HG03457 (cell line): ENCODE measurements at regions not wholly inside any gene's neighbourhood (a gene's known extent, or its start where the extent isn't known, plus 50 kb on each side); places are given as distances from the start of the nearest gene placed in this dataset.
"Not testable (repeated sequence)": the region's sequence is repeated elsewhere in the genome, so short reads cannot be mapped to it uniquely, and the experiment has no call there.

Source experiments
- ATAC-seq: cut with Tn5 transposase; IDR thresholded peaks from one replicate; pipeline ENCODE4 v1.9.1; 2021; ENCODE audit warnings: moderate number of reproducible peaks; ENCODE audit not compliant: unreplicated experiment

DNA sequence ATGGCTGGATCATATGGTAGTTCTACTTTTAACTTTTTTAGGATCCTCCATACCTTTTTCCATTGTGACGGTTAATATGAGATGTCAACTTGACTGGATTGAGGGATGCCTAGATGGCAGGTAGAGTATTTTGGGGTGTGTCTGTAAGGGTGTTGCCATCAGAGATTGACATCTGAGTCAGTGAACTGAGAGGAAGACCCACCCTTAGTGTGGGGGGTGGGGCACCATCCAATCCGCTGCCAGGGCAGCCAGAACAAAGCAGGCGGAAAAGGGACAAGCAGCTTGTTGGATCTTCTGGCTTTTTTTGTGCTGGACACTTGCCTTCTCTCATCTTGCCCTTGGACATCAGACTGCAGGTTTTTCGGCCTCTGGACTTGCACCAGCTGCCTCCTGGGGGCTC is 168.5 kb upstream of the CXCL13 start:
- no peak for ATAC-seq

DNA sequence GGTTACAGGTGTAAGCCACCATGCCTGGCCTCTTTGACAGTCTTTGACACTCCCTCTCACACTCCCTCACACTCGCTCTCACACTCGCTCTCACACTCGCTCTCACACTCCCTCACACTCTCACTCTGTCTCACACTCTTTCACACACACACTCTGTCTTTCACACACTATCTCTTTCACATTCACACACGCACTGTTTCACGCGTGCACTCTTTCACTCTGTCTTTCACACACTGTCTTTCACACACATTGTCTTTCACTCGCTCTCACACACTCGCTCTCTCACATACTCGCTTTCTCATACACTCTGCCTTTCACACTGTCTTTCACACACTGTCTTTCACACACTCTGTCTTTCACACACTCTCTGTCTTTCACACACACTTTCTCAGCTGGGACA is 167.1 kb upstream of the CXCL13 start:
- ATAC-seq, result no peak

DNA sequence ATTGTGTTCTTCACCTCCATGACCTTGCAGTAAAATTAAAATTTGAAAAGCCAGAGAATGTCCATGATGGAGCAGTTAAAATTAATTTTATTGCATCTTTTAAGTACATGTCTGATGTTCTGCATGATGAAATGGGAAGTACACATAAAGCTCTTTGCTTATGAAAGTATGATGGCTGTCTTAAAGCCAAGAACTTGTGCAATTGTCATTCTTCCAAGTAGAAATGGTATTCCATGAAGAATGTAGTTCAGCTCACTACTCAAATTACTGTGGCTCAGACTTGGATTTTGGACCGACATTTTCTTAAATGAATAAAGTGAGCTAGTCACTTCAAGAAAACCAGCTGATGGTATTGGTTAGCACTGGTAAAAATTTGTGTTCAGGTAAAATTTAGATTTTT is 161.7 kb upstream of the CXCL13 start:
- ATAC-seq, result no peak

DNA sequence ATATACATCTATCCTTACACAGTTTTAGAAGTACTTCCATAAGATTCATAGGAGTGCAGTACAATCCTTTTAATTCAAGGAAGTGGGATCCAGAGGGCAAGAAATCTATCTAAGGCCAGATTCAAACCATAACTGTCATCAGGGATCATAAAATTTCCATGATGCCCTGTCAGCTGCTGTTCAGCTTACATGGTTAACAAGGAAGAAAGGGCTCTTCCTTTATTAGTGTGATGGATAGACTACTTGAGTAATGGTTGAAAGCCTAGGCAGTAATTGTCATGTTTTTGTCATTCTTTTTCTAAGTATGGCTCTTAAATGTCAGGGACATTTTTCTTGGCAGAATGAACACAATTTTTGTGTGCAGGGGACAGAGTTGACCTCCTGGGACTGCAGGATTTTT is 159.8 kb upstream of the CXCL13 start:
- no peak for ATAC-seq

DNA sequence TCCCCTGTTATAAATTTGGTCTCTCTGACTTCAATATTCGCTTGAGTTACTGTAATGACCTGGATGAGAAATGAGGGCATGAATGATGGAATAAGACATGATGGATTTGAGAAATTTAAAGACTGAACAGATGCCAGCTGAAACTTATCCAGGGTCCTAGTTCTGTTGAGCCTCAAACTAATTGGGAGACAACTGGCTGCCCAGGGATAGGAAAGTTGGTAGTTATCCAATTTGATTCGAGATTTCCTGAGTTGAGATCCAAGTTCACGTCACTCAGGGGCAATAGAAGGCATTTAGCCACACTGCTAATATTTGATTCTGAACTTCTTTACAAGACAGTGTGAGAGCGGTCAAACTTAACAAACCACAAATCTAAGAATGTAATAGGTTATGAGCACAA is 159.0 kb upstream of the CXCL13 start:
- no peak for ATAC-seq

DNA sequence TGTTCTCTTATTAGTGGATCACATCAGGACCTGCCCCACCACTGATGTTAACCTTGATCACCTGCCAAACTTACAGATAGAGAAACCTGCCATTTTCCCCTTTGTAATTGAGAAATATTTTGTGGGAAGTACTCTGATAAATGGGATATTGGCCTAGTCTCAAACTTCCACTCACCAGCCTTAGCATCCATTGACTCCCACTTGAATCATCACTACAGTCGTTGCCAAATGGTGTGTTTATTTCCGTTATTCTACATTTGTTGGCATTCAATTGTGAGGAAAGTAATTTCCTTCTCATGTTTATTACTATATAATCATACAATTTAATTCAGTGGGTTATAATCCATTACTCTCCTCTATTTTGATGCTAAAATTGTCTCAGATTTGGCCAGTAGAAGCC is 156.4 kb upstream of the CXCL13 start:
- ATAC-seq, result no peak

DNA sequence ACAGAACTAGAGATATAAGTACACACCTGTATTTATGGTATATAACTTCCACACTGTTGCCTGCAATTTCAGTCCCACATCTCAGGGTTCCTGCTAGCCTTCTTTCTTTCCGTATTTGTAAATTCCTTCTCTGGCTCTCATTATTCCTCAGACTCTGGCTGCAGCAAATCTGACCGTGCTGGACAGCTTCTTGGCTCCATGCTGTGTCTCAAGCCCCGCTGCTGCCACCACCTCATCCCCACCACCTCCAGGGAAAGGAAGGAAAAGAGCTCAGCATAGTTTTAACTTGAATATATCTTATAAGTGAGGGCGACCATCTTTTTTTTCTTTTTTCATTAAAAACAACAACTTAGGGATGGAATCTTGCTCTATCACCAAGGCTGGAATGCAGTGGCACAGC is 155.6 kb upstream of the CXCL13 start:
- ATAC-seq, result no peak

DNA sequence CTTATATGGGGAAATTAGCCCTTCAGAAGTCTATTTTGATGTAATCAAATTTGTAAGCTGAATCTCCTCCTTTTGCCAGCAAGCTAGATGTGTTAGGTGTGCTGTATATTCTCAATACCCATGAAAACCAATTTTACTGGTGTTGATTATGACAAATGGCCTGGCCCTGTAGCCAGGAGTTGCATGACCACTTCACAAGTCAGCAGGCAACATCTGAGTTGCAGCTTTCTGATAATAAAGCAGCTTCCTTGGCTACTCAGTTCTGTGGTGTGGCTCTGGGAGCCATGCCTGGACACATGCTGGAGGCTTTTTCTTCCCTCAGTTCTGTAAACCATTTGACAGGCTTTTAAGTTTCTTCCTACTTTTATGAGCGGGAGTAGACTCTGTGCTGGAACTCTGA is 154.1 kb upstream of the CXCL13 start:
- no peak for ATAC-seq

DNA sequence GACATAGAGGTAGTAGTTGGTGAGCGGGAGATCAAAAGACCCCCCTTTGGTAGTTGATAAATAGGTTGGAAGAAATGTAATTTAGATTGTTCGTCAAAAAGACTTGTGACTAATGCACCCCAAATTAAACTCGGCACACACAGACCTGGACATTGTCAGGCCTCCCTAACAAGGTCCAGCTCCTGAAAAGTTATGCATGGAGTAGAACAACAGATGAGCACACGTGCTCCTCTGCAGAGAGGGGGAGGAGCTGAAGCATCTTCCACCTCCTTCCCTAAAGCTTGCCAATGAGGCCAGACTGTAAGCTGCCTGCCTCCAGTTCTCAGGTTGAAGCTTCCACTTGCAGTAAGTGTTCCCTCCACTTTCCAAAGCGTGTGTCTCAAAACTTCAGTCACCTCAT is 153.5 kb upstream of the CXCL13 start:
- ATAC-seq, result not testable (repeated sequence)

DNA sequence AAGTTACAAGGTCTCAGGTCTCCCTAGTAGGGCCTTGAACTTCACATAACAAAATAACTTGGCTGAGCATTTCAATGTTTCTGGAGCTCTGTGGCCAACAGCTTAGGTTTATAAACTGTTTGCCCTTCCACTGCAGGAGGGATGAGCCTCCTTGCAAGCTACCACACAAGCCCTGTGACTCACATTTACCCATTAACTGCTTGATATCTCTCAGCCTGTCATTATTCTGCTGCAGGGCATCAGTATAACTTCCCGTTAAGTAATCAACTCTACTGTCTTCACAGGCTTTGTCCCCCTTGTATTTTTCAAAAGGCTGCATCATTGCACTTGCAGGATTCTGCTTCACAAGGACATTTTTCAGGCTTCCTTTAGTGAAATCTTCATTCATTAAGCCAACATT is 151.7 kb upstream of the CXCL13 start:
- ATAC-seq, result no peak

DNA sequence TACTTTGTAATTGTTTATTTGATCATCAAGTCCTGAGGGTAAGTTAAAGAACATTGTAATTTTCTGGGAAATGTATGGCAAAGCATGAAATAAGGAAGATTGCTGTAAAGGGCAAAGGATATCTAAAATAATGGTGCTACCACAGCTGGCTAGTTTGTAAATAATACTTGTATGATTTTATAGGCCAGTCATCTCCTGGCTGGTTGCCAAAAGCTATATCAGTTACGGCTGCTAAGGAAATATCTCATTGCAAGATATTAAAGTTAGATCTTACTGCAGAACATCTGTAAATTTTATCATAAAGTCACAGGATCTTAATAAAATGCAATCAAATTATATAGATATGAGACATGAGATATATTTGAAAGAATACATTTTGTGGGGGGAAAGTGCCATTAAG is 150.8 kb upstream of the CXCL13 start:
- no peak for ATAC-seq

DNA sequence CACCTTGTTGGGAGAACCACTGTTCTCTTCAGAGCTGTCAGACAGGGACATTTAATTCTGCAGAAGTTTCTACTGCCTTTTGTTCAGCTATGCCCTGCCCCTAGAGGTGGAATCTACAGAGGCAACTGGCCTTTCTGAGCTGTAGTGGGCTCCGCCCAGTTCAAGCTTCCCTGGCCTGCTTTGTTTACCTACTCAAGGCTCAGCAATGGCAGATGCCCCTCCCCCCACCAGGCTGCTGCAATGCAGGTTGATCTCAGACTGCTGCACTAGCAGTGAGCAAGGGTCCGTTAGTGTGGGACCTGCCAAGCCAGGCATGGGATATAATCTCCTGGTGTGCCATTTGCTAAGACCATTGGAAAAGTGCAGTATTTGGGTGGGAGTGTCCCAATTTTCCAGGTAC is 141.5 kb upstream of the CXCL13 start:
- not testable (repeated sequence) for ATAC-seq

DNA sequence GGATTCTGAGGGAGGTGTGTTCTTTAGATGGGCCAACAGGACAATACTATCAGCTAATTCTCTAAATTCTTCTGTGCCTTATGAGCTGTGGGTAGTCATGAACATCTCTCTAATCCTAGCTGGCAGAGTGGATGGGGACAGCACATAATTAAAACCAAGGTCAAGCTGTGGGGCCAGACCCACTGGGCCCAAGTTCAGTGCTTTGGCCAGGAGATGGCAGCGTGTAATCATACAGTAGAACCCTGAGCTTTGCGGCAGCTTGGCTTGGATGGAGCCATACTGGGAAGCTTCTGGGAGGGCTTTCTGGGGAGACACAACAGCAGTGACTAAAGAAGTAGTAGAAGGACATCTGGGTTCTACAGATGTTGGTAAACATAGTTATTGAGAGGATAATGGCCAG is 140.3 kb upstream of the CXCL13 start:
- ATAC-seq, result no peak

DNA sequence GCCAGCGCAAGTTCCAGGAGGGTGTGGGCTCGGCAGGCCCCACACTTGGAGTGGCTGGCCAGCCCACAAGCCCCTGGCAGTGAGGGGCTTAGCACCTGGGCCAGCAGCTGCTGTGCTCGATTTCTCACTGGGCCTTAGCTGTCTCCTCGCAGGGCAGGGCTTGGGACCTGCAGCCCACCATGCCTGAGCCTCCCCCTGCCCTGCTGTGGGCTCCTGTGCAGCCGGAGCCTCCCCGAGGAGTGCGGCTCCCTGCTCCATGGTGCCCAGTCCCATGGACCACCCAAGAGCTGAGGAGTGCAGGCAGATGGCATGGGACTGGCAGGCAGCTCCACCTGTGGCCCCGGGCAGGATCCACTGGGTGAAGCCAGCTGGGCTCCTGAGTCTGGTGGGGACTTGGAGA is 139.2 kb upstream of the CXCL13 start:
- no peak for ATAC-seq

DNA sequence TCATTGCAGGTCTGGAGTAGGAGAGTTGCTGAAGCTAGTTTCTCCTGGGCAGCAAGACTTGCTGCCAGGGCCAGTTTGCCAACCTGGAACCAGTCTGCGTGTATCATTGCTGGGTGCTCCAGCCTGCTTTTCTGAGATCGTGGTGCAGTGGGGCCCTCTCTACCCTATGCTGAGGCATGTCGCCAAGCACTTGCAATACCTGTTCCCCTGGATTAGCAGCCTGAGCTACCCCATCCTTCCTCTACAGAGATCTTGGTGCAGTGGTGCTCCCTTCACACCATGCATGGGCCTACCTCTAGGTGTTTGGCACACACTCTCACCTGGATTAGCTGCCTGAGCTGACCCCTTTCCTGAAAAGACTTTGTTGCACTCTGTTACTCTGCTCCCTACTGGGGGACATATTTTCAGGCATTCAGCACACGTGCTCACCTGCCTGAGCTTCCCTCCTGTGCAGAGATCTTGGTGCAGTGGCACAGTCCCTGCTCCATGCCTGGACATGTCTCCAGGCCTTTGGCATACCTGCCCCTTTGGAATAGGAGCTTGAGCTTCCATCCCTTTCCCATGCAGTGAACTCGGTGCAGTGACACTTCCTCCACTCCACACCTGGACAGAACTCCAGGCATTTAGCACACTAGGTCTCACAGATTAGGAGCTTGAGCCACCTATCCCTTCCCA is 133.7 kb upstream of the CXCL13 start:
- ATAC-seq, result no peak

DNA sequence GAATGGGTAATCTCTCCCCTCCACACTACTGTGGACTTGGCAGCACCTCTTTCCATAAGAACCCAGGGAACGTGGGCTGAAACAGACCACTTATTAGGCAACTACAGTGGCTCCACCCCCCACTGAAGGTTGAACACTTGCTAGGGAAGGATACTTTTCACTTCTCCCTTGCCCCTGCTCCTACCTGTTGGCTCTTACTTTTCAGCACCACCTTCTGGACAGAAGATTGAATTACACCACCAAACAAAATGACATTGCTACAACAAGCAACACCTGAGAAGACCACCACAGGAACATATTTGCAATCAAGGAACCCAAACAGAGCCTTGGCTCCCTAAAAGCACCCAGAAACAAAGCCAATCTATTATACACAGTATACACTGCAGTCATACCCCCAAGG is 132.1 kb upstream of the CXCL13 start:
- ATAC-seq, result no peak

DNA sequence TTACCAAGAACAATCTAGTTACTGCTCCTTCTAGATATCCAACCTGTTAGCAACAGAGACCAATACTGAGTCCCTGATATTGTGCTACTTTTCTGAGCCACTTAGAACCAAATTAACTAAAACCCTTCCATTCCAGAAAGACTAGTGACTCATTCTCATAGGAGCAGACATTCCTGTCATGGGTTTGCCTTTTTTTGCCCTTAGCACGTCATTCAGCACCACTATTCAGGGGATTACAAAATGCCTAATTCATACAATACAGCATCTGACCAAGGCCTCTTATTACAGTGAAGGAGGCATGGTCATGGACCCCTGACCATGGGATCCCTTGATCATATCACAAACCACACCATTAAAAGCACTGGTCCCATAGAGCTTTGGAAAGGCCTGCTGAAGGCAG is 123.8 kb upstream of the CXCL13 start:
- no peak for ATAC-seq

DNA sequence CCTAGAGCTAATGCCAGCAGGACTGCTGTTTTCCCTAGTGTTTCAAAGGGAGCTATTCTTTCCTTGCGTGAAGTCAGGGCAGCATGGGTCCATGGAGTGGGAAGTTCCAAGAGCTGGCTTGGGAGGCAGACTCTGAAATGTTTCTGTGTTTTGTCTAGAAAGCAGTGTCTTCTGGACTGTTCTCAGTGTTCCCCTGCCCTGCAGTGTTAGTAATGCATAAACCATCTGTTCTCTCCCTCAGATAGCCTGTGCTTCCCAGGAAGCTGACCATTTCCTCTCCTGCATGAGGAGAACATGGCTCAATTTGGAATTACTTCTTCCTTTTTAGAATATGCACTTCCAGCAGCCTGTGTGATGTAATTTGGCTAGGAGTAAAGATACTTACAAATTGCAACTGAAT is 116.7 kb upstream of the CXCL13 start:
- no peak for ATAC-seq

DNA sequence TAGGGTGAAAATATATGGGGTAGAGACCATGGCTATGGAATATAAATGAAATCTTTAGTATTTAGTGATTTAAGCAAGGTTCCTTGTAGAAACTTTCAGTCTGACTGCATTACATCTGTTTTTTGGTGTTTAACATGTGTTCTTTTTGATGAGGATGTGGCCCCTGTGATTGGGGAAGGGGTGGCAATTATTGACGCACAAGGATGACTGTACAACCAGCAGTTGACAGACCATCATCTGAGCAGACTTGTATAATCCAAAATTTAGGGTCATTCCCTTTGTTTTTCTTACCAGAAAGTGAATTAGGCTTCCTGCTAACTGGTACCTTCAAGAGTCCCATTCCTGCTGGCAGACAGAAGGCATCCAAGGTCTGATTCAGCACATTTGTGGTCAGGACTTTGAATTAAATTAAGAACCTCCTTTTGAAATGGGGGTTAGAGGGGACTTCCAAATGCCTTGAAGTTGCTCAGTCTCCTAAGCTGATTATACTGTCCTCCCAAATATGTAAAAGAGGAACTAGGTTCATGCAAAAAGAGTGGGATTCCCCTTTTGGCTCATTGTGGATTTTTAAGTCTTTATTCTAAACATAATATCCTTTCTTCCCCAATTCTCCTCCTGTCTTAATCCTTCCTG is 112.4 kb upstream of the CXCL13 start:
- ATAC-seq, result peak; percentile 51

DNA sequence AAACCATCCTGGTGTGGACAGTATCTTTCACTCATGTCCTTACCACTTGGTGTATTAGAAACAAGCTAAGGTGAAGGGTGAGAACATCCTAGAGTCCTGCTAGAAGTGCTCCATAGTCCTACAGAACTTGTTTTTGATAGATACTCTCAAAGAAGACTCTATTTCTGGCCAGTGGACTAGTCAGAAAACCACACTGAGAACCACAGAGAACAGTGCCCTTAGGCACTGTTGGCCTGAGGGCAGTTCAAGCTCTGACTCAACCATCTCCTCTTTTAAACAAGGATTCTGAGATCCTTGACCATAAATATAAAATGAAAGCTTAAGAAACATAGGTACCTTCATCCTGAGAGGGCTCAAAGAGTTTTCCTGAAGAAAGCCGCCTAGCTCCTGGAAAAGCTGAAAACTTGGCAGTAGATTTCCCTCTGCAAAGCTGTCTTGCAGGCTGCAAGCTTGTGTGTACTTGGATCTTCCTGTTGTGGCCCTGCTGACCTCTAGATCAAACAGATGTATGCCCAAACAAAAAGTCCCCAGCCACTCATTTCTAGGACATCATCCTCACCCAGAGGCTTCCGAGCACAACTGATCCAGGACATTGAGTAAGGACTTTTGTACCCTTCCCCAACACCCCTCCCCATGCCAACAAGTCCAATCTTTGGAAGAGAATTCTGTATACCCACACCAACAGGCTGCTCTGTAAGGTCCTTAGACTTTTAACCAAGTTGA is 111.6 kb upstream of the CXCL13 start:
- peak; percentile 47 for ATAC-seq

DNA sequence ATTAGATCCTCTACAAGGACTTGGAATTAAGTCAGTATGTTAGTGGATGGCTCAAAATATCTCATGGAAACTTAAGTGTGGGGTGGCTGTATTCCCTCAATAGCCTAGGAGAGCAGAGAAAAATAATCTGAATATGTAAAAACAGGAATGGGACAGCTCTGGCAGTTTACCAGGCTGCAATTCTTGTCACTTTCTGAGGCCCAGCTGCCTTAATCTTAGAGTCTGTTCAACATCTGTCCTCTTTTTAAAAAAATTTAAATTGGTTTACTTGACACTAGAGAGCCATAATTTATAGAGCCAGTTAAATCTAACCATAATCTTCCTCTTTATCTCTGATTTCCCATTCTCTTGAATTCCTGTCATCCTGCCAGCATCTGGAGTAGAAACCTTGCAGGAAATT is 109.2 kb upstream of the CXCL13 start:
- no peak for ATAC-seq

DNA sequence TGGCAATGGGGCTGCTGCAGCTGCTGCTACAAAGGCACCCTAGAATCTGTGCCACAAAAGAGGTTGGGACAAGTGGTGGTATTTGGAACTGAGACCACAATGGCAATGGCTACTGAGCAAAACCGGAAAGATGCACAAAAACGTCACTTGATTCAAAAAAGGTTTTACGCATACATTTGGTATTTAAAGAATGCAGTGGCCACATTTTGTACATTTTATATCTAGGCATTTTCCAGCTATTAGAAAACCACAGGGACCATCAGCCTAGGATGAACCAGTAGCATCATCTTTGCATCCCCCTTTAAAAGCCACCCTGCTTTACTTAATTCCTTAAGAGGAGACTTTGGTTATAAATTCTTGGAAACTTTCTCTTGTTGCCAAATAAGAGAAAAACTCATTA is 104.8 kb upstream of the CXCL13 start:
- no peak for ATAC-seq
